ENCODE measurements at regions not wholly inside any gene's neighbourhood (a gene's known extent, or its start where the extent isn't known, plus 50 kb on each side); places are given as distances from the start of the nearest gene placed in this dataset.

- Histone ChIP-seq H3K9ac (ENCODE audit: low read depth in 1 of 2, low read length in 2 of 2) (no peak overlapping the region), H3K36me3 (ENCODE audit: control insufficient read depth in 4 of 4, insufficient read depth in 3 of 4, low read depth in 1 of 4, low read length in 3 of 4) (no peaks in the 10 kb centered on the region), H3K9me3 (ENCODE audit: control insufficient read depth in 4 of 4, low read length in 3 of 4) (peaks cover 0 to 25% (median 0%) of the 10 kb centered on the region in 4 donors), H3K27me3 (ENCODE audit: control insufficient read depth in 4 of 4, insufficient read depth in 4 of 4, low read length in 3 of 4) (peaks cover 0 to 9% (median 0%) of the 10 kb centered on the region in 4 donors), H3K4me1 (ENCODE audit: control insufficient read depth in 4 of 4, insufficient read depth in 4 of 4, low read length in 3 of 4) (no peaks in the 10 kb centered on the region), H3K27ac (ENCODE audit: low read depth in 1 of 2, low read length in 2 of 2) (no peak overlapping the region), H3K4me3 (ENCODE audit: low read depth in 1 of 3, low read length in 3 of 3) (no peak overlapping the region)
- DNase-seq (ENCODE audit: low spot score), result no peak
- 35% methylated on average over 49 of the region's 49 CpGs for WGBS
- TF ChIP-seq MAX (IDR thresholded peaks at IDR 0.05), result no peak
- no peak for TF ChIP-seq JUND (IDR thresholded peaks at IDR 0.05)
- TF ChIP-seq NR2F2 (IDR thresholded peaks at IDR 0.05), result no peak
- no peak for TF ChIP-seq FOXA1 (IDR thresholded peaks at IDR 0.05)
- TF ChIP-seq FOXA2 (IDR thresholded peaks at IDR 0.05), result no peak
- TF ChIP-seq RAD21 (IDR thresholded peaks at IDR 0.05), result no peak
- no peak for TF ChIP-seq TAF1 (conservative IDR thresholded peaks at IDR 0.05)
- TF ChIP-seq RXRA (IDR thresholded peaks at IDR 0.05), result no peak
- TF ChIP-seq CTCF (IDR thresholded peaks at IDR 0.05; ENCODE audit: low read depth, low read length, missing input control), result no peak
- no peak for TF ChIP-seq ZBTB33 (IDR thresholded peaks at IDR 0.05)
- TF ChIP-seq GABPA (IDR thresholded peaks at IDR 0.05 in 1 of 2, conservative IDR thresholded peaks at IDR 0.05 in 1 of 2), result no peak
- no peak for TF ChIP-seq REST (IDR thresholded peaks at IDR 0.05)
- TF ChIP-seq SP1 (IDR thresholded peaks at IDR 0.05), result no peak
- no peak for TF ChIP-seq HNF4A (conservative IDR thresholded peaks at IDR 0.05)
- TF ChIP-seq EGR1 (IDR thresholded peaks at IDR 0.05; ENCODE audit: low read depth in 2 of 2), result no peak
Measured at GRCh38 chr17:21841839-21842238, 149.5 kb downstream of the KCNJ18 start.

Measured in liver (tissue), 8 donors.